Tongue (tissue), 1 donor: ENCODE measurements at regions not wholly inside any gene's neighbourhood (a gene's known extent, or its start where the extent isn't known, plus 50 kb on each side); places are given as distances from the start of the nearest gene placed in this dataset.

ENCODE experiments used
- DNase-seq: peaks from one replicate; pipeline ENCODE4 v3.0.0-alpha.2; 2015

DNA sequence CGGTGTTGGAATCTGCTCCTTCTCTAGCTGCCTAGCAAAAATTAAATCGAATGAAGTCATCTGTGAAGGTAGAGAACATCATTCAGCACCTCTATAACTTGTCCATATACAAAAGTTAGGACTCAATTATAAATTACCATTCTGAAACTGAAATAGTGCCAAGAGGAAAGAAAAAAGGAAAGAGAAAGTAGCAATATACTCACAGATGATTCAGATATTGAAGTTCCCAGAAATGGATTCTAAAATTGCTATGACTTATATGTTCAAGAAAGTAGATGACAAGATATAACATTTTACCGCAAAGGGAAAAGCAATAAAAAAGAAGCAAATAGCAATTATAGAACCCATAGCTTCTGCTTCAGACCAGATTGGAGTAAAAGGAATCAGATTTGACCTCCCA lies 333.6 kb upstream of the GYPC start:
- no peak for DNase-seq

DNA sequence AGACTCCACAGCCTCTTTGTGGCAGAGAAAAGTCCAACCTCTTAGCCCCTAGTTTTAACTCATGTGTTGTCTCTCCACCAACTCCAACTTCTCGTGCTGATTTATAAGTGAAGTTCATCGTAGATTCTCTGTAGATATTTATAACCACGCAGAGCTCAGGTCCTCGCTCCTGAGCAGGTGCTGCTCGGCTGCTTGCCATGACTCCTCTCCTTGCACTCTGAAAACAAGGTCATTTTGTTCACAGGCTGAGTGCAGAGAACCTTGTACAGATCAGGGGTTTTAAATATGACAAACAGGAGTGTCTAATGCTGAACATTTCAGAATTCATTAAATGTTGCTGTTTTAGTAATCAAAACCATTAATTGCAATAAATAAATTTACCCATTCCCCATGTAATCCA lies 330.8 kb upstream of the GYPC start:
- no peak for DNase-seq

DNA sequence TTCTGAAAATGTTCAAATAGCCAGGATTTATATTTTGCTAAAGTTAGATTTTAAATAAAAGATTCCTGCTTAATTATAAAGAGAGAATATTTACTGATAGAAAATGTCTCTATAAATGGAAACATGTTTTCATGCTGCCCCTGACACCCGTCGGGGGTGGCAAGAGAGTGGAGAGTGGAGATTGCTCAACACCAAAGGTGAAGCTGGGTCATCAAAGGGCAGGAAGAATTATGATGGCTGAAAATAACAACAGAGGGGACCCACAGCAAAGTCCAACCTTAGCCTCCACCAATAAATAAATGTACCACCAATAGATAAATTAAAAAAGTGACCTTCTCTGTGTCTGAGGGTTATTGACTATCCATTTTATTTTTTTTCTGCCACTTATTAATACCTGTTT lies 326.8 kb upstream of the GYPC start:
- DNase-seq, result no peak

DNA sequence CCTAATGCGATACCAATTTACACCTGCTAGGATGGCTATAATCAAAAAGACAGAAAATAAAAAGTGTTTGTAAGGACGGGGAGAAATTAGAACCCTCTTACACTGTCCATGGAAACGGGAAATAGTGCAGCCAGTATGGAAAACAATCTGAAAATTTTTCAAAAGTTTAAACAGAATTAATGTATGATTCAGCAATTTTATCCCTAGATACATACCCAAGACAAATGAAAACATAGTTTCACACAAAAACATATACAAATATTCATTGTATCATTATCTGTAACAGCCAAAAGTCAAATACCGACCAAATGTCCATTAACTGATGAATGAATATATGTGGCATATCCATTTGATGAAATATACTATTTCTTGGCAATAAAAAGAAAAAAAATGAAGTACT lies 313.5 kb upstream of the GYPC start:
- DNase-seq, result no peak

DNA sequence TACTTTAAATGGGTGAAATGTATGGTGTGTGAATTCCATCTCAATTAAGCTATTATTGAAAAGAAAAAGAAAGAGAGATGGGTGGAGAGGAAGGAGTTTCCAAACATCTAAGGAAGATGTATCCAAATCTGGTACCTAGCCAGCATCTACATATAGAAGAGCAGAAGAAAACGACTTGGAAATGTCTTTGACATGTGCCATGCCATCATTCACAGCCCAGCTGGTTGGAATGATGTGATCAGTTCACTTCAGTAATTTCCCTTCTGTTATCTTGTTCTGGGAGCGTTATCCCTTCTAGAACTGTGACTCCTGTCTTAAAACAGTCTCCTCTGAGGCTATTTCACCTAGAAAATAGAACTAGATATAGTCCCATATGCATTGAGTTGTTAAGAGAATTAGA lies 312.8 kb upstream of the GYPC start:
- no peak for DNase-seq

DNA sequence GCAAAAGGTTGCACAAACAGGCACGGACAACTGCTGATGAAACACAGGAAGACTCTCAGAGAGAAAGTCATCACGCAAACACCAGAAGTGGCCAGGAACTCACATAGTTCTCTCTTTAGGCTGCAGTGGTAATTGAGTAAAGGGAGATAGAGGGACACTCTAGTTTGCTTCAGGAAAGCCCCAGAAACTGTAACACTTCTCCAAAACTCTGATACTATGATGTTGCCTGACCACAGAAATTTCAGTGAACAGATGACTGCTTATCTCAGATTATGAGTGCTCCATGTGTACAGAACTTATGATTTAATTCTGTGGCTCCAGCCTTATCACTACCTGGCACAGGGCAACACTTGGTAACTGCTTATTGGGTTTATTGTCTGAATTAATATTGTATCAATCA lies 311.5 kb upstream of the GYPC start:
- no peak for DNase-seq

DNA sequence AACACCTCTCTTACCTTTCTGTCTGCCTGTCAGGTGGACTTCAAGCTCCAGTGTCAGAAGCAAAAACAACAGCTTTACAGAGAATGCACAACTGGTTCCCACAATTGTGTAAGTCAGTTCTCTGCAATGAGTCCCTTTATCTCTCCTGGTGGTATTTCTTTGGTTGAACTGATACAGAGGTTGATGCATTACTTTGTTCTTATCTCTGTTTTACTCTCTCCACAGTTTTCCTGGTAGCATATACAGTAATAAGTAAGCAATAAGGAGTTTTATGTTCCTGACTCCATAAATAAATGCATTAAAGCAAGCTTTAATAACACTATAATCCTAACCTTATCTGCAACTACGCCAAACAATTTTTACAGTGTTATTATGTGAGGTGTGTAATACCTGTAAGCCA lies 310.3 kb upstream of the GYPC start:
- DNase-seq, result no peak

DNA sequence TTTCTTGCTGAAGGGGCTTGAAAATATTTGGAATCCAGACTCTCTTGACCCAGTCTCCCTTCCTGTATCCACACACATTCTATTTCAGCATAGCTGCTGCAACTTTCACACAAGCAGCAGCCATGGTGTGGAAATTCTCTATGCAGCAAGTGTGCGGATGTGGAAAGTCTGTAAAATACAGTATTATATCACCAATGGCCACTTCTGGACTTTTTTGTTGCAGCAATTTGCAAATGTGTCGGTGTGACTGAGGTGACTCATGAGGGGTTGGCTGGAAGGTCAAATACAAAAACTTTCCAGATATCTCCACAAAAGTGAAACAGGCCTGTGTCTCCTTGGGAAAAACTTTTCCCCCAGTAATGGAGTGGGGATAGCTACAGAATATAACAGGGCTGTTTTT lies 299.3 kb upstream of the GYPC start:
- DNase-seq, result no peak

DNA sequence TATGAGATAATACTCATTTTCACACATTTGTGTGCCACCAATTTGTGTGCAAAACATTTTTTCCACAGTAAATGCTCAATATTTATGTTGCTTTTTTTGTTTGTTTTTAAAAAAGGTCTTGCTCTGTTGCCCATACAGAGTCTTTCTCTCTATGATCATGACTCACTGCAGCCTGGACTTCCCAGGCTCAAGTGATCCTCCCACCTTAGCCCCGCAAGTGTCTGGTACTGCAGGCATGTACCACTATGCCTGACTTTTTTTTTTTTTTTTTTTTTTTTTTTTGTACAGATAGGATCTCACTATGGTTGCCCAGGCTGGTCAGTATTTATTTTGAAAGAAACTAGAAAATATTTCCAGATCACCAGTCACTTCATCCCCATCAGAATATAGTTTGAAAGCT lies 297.8 kb upstream of the GYPC start:
- DNase-seq, result no peak

DNA sequence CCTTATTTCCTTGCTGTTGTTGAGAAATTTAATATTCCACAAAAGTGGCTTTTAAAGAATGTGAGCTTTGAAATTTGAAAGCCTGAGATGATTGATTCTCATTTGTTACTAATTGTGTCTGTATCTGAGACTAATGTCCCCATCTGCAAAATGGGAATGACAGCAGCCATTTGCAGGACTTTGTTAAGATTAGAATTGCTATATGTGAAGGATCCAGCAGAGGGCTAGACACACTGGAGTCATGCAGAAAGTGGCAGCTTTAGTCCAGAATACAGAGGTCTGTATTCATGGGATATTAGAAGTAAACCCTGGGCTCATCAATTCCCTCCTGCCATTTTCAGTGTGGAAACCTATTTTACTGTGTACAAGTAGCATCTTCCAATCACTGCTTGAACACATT lies 296.5 kb upstream of the GYPC start:
- DNase-seq, result no peak

DNA sequence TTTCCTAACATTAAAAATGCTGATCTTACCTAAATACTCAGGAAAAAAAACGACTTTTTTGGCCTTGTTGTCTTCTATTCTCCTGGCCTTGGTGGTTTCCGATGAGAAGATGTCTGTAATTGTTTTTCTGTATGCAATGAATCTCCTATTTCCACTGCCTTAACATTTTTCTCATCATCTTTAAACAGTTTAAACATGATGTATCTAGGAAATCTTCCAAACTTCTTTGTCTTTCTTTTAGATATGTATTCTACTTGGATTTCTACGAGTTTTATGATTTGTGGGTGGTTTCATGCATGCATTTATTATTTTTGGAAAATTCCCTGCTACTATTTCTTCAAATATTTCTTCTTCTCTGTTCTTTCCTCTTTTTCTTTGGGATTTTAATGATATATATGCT lies 288.6 kb upstream of the GYPC start:
- no peak for DNase-seq

DNA sequence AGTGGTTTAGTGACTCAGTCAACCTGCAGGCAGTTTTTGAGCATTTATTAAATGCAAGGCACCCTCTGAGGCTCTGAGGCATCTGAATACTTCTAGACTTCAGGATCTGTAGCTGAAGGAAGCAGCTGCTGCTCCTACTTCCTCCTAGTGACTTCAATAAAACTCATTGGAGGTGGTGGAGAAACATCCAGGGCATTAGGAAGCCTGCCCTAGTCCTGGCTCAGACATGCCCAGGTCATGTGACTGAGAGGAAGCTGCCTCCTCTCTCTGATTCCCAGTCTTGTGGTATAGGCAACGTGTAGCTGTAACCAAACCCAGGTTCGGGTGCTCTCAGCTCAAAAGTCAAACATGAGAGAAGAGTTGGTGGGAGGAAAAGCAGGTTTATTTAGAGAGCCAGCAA lies 287.2 kb upstream of the GYPC start:
- DNase-seq, result no peak

DNA sequence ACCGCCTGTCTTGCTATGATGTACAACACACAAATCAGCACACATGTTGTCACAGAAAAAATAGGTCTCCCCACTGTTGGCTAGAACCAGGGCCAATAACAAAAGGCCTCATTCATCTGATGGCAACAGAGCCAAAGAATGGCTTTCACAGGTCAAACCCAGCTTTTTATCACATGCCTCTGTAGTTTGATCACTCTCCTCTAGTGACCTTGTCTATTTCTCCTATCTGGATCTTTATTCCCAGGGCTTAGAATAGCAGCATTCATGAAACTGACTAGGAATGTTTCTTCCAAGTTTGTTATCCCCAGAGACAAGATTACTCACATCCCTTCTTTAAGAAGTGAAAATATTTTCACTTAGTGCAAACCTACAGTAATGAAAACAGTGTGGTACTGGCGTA lies 285.8 kb upstream of the GYPC start:
- peak; percentile 31 for DNase-seq

DNA sequence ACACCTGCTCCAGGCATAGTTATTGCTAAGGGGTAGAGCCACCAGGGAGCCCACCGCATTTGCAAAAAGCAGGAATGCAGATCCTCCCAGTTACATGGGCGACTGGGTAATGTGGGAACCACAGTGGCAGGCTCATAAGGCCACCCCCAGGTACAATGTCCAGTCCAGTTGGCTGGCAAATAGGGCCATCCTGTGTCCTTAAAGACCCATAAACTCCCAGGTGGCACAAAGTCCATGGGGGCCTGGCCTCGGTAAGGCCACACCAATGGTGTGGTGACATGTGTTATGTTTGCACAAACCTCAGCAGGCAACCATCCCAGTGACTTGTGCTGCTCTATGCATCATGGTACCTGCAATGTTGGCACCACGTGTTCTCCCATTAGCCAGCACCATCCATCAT lies 283.6 kb upstream of the GYPC start:
- DNase-seq, result no peak

DNA sequence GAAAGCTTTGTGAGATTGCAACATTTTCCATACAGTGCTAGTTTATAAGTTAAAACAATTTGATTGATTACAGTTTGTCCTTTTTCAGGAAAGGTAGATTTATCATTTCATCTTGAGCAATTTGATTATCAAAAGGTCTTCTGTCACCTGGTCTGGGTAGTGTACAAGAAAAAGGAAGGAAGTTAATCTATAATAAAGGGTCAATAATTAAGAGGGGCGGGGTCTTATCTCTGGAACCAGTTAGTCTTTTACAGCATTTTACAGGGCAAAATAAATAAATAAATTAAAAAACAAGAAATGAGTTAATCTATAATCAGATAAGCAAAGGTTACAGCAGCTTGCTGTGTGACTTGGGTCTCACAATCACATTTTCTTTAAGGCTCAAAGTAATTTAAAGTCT lies 277.8 kb upstream of the GYPC start:
- DNase-seq, result no peak

DNA sequence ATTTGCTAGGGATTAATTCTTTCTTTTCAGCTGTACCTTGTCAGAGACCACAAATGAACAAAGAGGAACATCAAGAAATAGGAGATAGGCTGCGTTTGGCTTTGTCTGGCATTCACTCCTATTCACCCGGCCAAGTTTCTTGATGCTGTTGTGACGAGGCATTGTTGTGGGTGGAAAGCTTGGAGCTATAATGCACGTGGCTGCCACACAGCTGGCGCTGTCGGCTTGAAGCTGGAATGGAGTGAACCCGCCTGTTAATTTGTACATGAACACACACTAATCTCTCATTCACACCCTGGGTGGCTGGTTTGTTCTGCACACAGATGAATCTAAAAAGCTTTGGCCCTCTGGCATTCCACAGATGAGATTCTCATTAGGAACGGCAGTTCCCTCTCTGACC lies 274.9 kb upstream of the GYPC start:
- peak; percentile 62 for DNase-seq

DNA sequence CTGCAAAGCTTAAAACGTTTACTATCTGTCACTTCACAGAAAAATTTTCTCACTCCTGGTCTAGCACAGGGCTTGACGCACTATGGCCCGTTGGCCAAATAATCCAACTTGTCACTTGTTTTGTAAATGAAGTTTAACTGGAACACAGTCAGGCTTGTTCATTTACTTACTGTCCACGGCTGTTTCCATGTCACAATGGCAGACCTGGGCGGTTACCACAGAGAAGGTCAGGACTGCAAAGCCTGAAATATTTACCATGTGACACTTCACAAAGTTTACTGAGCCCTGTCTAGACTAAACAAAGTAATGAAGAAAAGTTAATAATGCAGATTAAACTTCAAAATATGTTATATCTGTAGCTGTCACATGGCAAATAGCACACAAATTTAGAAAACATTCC lies 273.0 kb upstream of the GYPC start:
- no peak for DNase-seq

DNA sequence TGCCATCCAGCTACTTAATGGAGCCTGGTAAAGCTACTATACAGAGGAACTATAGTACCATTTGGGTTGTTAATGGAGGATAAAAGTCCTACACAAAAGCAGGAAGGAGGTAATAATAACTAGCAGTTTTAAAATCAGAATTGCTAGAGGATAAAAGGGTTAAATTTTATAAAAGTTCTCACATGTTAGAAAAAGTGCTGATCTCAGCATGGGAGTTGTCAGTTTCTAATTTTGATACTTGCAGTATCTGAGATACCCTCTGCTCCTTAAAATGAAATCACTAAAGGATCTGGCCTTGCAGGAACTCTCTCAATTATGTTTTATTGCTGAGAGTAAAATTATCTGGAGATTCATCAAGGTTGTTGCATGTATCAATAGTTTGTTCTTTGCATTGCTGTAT lies 272.2 kb upstream of the GYPC start:
- no peak for DNase-seq

DNA sequence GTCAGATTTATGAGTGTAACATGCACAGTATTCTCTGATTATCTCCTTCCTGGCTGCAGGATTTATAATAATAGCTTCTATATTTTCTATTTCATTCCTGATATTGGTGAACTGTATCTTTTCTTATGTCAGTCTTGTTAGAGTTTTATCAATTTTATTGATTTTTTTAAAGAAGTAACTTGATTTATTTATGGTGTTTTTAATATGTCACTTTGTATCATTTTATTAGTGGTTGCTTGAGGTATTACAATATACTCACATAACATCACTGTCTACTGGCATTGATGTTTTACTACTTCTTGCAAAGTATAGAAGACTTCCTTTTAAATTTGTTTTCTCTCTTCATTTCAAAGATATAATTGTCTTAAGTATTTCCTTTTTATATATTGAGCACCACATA lies 270.5 kb upstream of the GYPC start:
- no peak for DNase-seq

DNA sequence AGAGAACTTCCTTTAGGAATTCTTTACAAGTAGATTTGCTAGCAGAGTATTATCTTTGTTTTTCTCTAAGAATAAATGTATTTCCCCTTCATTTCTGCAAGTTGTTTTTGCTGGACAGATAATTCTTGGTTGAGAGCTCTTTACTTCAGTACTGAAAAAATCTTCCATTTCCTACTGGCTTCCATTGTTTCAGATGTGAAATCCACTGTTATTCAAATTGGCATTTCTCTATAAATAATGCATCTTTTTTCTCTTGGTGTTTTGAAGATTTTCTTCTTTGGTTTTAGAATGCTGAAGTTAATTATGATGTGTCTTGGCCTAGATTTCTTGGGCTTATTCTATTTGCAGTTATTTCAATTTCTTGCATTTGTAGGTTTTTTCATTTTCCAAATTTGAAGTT lies 270.0 kb upstream of the GYPC start:
- no peak for DNase-seq

DNA sequence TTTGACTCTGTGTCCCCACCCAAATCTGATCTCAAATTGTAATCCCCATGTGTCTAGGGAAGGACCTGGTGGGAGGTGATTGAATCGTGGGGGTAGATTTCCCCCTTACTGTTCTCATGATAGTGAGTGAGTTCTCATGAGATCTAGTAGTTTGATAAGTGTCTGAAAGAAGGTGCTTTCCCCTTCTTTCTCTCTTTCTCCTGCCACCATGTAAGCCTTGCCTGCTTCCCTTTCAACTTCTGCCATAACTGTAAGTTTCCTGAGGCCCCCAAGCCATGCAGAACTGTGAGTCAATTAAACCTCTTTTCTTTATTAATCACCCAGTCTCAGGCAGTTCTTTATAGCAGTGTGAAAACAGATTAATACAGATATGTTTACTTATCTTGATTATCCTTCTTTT lies 266.5 kb upstream of the GYPC start:
- DNase-seq, result no peak

DNA sequence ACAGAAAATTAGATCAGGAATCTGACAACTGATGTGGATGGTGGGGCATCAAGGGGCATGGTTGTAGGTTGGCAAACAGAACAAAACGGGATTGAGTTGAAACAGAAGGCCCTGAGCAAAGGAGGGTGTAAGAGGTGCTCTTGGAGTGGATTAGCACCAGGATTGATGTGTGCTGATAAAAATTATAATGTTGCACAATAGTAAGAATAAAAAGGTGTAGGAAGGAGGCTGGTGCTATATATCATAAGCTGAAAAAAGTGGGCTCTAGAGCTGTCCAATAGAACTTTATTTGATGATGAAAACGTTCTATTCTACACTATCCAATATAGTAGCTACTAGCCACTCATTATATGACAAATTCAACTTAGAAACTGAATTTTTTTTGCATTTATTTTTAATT lies 263.1 kb upstream of the GYPC start:
- DNase-seq, result no peak

DNA sequence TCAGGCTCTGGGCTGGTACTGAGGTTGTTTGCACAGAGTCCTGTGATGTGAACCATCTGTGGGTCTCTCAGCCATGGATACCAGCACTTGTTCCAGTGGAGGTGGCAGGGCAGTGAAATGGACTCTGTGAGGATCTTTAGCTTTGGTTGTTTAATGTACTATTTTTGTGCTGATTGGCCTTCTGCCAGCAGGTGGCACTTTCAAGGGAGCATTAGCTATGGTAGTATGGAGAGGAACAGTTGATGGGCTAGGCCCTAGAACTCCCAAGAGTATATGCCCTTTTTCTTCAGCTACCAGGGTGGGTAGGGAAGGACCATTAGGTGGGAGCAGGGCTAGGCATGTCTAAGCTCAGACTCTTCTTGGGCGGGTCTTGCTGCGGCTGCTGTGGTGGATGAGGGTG lies 257.0 kb upstream of the GYPC start:
- DNase-seq, result no peak

DNA sequence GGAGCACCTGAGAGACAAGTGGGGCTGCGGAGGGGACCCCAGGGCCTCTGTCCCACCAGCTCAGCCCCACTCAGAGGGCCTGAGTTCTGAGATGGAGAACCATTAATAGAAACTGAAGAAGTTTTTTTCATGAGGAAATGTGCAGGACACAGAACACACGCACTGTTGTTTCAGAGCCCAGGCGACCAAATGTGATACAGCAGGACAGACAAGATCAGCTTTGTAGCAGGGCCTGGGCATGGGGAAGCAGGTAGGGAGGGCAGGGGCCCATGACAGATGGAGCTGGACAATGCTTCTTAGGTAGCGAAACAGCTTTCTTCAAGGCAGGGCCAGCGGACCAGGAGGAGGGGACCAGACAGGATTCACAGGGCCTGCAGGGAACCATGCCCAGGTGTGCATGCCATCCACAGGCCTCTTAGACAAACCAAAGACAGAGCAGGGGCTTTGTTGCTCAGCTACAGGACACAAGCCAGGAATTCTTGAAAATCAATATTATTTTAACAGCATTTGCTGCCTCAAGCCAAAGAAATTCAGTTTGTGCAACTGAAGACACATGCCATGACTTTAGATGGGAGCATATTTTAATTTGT lies 252.8 kb upstream of the GYPC start:
- no peak for DNase-seq

DNA sequence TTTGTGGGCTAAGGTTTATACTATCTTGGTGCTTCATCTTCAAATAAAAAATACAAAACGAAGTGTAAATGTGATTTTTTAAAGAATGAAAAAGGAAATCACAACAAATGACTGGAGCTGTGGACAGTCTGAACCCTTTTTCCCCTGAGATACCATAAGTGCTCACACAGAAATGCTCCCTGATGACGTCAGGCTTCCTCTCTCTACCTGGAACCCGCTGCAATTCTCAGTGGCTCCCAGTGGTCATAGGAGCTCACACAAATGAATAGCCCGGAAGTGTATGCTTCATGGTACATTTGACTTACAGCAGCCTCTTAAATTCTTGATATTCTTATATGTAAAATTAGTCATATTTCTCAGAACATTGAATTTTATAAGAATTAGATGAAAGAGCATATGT lies 249.7 kb upstream of the GYPC start:
- DNase-seq, result no peak

DNA sequence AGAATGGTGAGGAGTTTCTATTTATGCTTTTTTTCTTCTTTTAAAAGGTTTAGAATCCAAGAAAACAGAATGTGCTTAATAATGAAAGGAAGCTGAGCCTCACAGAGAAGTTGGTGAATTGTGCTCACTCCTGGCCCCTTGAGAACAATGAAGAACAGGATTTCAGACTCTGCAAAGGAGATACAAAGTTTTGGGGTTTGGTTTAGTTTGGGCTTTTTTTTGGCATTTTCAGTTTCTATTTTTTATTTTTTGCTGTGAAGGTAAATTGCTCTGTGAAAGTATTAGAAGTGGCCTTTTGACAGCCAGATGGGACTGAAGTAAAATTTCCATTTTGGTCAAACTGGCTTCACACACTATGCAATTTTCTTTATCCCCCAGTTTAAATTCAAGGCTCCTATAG lies 247.3 kb upstream of the GYPC start:
- no peak for DNase-seq
